ENCODE measurements at regions not wholly inside any gene's neighbourhood (a gene's known extent, or its start where the extent isn't known, plus 50 kb on each side); places are given as distances from the start of the nearest gene placed in this dataset.

- H4K20me1 ChIP-seq (ENCODE audit: insufficient read depth, low read length): no peaks in the 10 kb centered on the region
- DNase-seq: no peak
Measured at GRCh38 chr7:13174991-13175390, 487.6 kb downstream of the ARL4A start.

GRCh38 chr7:13179011-13179582 lies 491.7 kb downstream of the ARL4A start:
- H3F3A ChIP-seq (ENCODE audit: insufficient read depth, low read length): no peaks in the 10 kb centered on the region
- H3K9me3 ChIP-seq (replicated peaks; ENCODE audit: insufficient read depth, low read length): no peaks in the 10 kb centered on the region
- H3K9me2 ChIP-seq (replicated peaks; ENCODE audit: insufficient read depth, low read length): no peaks in the 10 kb centered on the region
- H3K4me3 ChIP-seq (ENCODE audit: low read length): no peak overlapping the region
- no peak overlapping the region for H3K9ac ChIP-seq (ENCODE audit: low read length)
- TF ChIP-seq CTCF (IDR thresholded peaks at IDR 0.05; ENCODE audit: low read length) (peak; percentile 39), EZH2phosphoT487 (IDR thresholded peaks at IDR 0.05; ENCODE audit: low read length) (no peak), EZH2 (optimal IDR thresholded peaks at IDR 0.05; ENCODE audit: low read depth, low read length) (no peak)
- no peaks in the 10 kb centered on the region for H4K20me1 ChIP-seq (ENCODE audit: insufficient read depth, low read length)
- DNase-seq: peak; percentile 54
- H3K27ac ChIP-seq (ENCODE audit: low read length): no peak overlapping the region
- H3K4me2 ChIP-seq (ENCODE audit: low read depth, low read length): no peak overlapping the region
- H3K36me3 ChIP-seq (replicated peaks; ENCODE audit: insufficient read depth, low read length): no peaks in the 10 kb centered on the region
- H3K79me2 ChIP-seq (ENCODE audit: low read length): no peaks in the 10 kb centered on the region
- no peaks in the 10 kb centered on the region for H3K4me1 ChIP-seq (ENCODE audit: low read length)
- H2AFZ ChIP-seq (ENCODE audit: low read length): no peak overlapping the region
- no peaks in the 10 kb centered on the region for H3K27me3 ChIP-seq (replicated peaks; ENCODE audit: insufficient read depth, low read length)

More at GRCh38 chr7:13174991-13175390, 487.6 kb downstream of the ARL4A start:
- no peaks in the 10 kb centered on the region for H3F3A ChIP-seq (ENCODE audit: insufficient read depth, low read length)
- TF ChIP-seq EZH2 (optimal IDR thresholded peaks at IDR 0.05; ENCODE audit: low read depth, low read length): no peak
- no peak for TF ChIP-seq CTCF (IDR thresholded peaks at IDR 0.05; ENCODE audit: low read length)
- no peak for TF ChIP-seq EZH2phosphoT487 (IDR thresholded peaks at IDR 0.05; ENCODE audit: low read length)
- H3K4me2 ChIP-seq (ENCODE audit: low read depth, low read length): no peak overlapping the region
- H3K79me2 ChIP-seq (ENCODE audit: low read length): no peaks in the 10 kb centered on the region
- no peaks in the 10 kb centered on the region for H3K4me1 ChIP-seq (ENCODE audit: low read length)
- H3K9ac ChIP-seq (ENCODE audit: low read length): no peak overlapping the region
- no peak overlapping the region for H3K27ac ChIP-seq (ENCODE audit: low read length)
- H2AFZ ChIP-seq (ENCODE audit: low read length): no peak overlapping the region
- H3K9me3 ChIP-seq (replicated peaks; ENCODE audit: insufficient read depth, low read length): no peaks in the 10 kb centered on the region
- H3K9me2 ChIP-seq (replicated peaks; ENCODE audit: insufficient read depth, low read length): no peaks in the 10 kb centered on the region
- no peaks in the 10 kb centered on the region for H3K36me3 ChIP-seq (replicated peaks; ENCODE audit: insufficient read depth, low read length)
- no peaks in the 10 kb centered on the region for H3K27me3 ChIP-seq (replicated peaks; ENCODE audit: insufficient read depth, low read length)
- H3K4me3 ChIP-seq (ENCODE audit: low read length): no peak overlapping the region

- H3K27me3 ChIP-seq (replicated peaks; ENCODE audit: insufficient read depth, low read length): no peaks in the 10 kb centered on the region
- no peaks in the 10 kb centered on the region for H3K9me3 ChIP-seq (replicated peaks; ENCODE audit: insufficient read depth, low read length)
- TF ChIP-seq EZH2phosphoT487 (IDR thresholded peaks at IDR 0.05; ENCODE audit: low read length): no peak
- TF ChIP-seq CTCF (IDR thresholded peaks at IDR 0.05; ENCODE audit: low read length): no peak
- no peak for TF ChIP-seq EZH2 (optimal IDR thresholded peaks at IDR 0.05; ENCODE audit: low read depth, low read length)
- H3K36me3 ChIP-seq (replicated peaks; ENCODE audit: insufficient read depth, low read length): no peaks in the 10 kb centered on the region
- H2AFZ ChIP-seq (ENCODE audit: low read length): no peak overlapping the region
- H4K20me1 ChIP-seq (ENCODE audit: insufficient read depth, low read length): no peaks in the 10 kb centered on the region
- no peak overlapping the region for H3K4me3 ChIP-seq (ENCODE audit: low read length)
- DNase-seq: no peak
- H3F3A ChIP-seq (ENCODE audit: insufficient read depth, low read length): no peaks in the 10 kb centered on the region
- H3K9me2 ChIP-seq (replicated peaks; ENCODE audit: insufficient read depth, low read length): no peaks in the 10 kb centered on the region
- H3K4me2 ChIP-seq (ENCODE audit: low read depth, low read length): no peak overlapping the region
- no peaks in the 10 kb centered on the region for H3K4me1 ChIP-seq (ENCODE audit: low read length)
- H3K27ac ChIP-seq (ENCODE audit: low read length): no peak overlapping the region
- no peaks in the 10 kb centered on the region for H3K79me2 ChIP-seq (ENCODE audit: low read length)
- H3K9ac ChIP-seq (ENCODE audit: low read length): no peak overlapping the region
Measured at GRCh38 chr7:13179775-13180523, 492.5 kb downstream of the ARL4A start.
